NCI-H226 (cell line): ENCODE measurements at regions not wholly inside any gene's neighbourhood (a gene's known extent, or its start where the extent isn't known, plus 50 kb on each side); places are given as distances from the start of the nearest gene placed in this dataset.

Experiments
- DNase-seq: peaks from one replicate; pipeline ENCODE4 v3.0.0-alpha.2; 2015

- DNase-seq: no peak
These were observed 68.7 kb upstream of the SLC4A11 start for GRCh38 chr20:3307725-3308124.

- DNase-seq: no peak
These were observed 68.1 kb upstream of the SLC4A11 start for GRCh38 chr20:3307078-3307477.

GRCh38 chr20:3306068-3306467 is 67.1 kb upstream of the SLC4A11 start:
- no peak for DNase-seq

- DNase-seq: no peak
These were observed 65.5 kb upstream of the SLC4A11 start for GRCh38 chr20:3304456-3304855.

GRCh38 chr20:3297079-3297378 is 58.0 kb upstream of the SLC4A11 start:
- DNase-seq: no peak

- no peak for DNase-seq
These were observed 57.5 kb upstream of the SLC4A11 start for GRCh38 chr20:3296261-3297078.
